ENCODE measurements at regions not wholly inside any gene's neighbourhood (a gene's known extent, or its start where the extent isn't known, plus 50 kb on each side); places are given as distances from the start of the nearest gene placed in this dataset.

DNA sequence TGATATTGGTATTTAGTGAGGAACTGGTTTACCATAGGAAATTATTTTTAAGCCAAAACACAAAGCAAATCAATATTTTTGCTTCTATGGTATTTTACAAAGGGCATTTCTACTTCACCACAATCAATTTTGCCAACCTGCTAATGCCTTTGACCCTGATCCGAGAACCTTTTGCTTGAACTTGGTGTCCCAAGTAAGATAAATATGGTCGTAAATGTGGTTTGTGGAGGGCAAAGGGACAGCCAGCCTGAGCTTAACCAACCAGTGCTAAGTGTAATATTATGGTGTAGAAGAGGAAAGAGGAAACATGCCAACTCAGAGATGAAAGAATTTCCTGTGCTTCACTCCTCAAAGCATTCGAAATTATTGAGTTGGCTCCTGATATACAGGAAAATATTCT is 148.4 kb downstream of the C3orf38 start:
- TF ChIP-seq, protein P1, sequence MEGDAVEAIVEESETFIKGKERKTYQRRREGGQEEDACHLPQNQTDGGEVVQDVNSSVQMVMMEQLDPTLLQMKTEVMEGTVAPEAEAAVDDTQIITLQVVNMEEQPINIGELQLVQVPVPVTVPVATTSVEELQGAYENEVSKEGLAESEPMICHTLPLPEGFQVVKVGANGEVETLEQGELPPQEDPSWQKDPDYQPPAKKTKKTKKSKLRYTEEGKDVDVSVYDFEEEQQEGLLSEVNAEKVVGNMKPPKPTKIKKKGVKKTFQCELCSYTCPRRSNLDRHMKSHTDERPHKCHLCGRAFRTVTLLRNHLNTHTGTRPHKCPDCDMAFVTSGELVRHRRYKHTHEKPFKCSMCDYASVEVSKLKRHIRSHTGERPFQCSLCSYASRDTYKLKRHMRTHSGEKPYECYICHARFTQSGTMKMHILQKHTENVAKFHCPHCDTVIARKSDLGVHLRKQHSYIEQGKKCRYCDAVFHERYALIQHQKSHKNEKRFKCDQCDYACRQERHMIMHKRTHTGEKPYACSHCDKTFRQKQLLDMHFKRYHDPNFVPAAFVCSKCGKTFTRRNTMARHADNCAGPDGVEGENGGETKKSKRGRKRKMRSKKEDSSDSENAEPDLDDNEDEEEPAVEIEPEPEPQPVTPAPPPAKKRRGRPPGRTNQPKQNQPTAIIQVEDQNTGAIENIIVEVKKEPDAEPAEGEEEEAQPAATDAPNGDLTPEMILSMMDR (IDR thresholded peaks at IDR 0.05), result no peak
- TF ChIP-seq POLR2A (IDR thresholded peaks at IDR 0.05), result no peak
